Aorta (tissue), 5 donors: ENCODE measurements at regions not wholly inside any gene's neighbourhood (a gene's known extent, or its start where the extent isn't known, plus 50 kb on each side); places are given as distances from the start of the nearest gene placed in this dataset.
"Not testable (repeated sequence)": the region's sequence is repeated elsewhere in the genome, so short reads cannot be mapped to it uniquely, and the experiment has no call there.

Experiments used
- ATAC-seq: fragments of 200-7000 bp; cut with Tn5 transposase; one replicate; pipeline ENCODE4 v1.9.1; 2022; ENCODE audit warnings: moderate library complexity; ENCODE audit not compliant: low FRiP score
- DNase-seq, 2 donors: peaks; one replicate each; pipeline ENCODE4 v3.0.0-alpha.2; 2020
- H3K27ac ChIP-seq, 2 donors: one replicate each; pipeline ENCODE4 v1.5.1; 2013; ENCODE audit warnings: low read length in 2 of 2, mild to moderate bottlenecking in 2 of 2, moderate library complexity in 2 of 2, control low read depth in 1 of 2, inconsistent platforms in 1 of 2, low read depth in 1 of 2
- H3K27me3 ChIP-seq, 2 donors: one replicate each; pipeline ENCODE4 v1.6.1; 2013; ENCODE audit warnings: control low read depth in 1 of 2, low read length in 1 of 2, mild to moderate bottlenecking in 1 of 2, moderate library complexity in 1 of 2; ENCODE audit not compliant: insufficient read depth in 2 of 2, control insufficient read depth in 1 of 2
- H3K36me3 ChIP-seq, 2 donors: one replicate each; pipeline ENCODE4 v1.6.1; 2013; ENCODE audit warnings: control low read depth in 1 of 2, low read length in 1 of 2, mild to moderate bottlenecking in 1 of 2; ENCODE audit not compliant: insufficient read depth in 2 of 2, control insufficient read depth in 1 of 2
- H3K4me1 ChIP-seq, 2 donors: one replicate each; pipeline ENCODE4 v1.6.1; 2013; ENCODE audit warnings: low read length in 2 of 2, control low read depth in 1 of 2, mild to moderate bottlenecking in 1 of 2, moderate library complexity in 1 of 2; ENCODE audit not compliant: insufficient read depth in 2 of 2, control insufficient read depth in 1 of 2
- H3K4me3 ChIP-seq, 2 donors: one replicate each; pipeline ENCODE4 v1.5.1; 2013; ENCODE audit warnings: low read length in 2 of 2, control low read depth in 1 of 2, mild to moderate bottlenecking in 1 of 2
- H3K9me3 ChIP-seq: one replicate; pipeline ENCODE4 v1.6.1; 2013; ENCODE audit warnings: mild to moderate bottlenecking, low read length; ENCODE audit not compliant: control insufficient read depth
- WGBS, 2 donors: extraction: QIAGEN DNeasy Blood & Tissue Kit; methylation state at CpG; one replicate each; pipeline ENCODE4 v1.1.7; 2013; 5-methylcytosine and 5-hydroxymethylcytosine counted together
- intact Hi-C, 2 donors: fragments of 100-400 bp; cut with DNase I; formaldehyde crosslinking; loops; one replicate each; pipeline versions ENCODE4 v1.14.2 to v1.15.0; 2022
- donor health status: healthy with polysubstance abuse.
- donor health status: Bipolar disorder and iron deficiency.
- donor health status: DM: no; HTN: no; CAD: no.
- donor health status: DM: no; HTN: no; CAD: no.
- donor health status: DM: yes; HTN: yes; CAD: no.

GRCh38 chr2:215644233-215644897 is 208.5 kb upstream of the FN1 start:
- 90 to 92% methylated on average over 7 of the region's 7 CpGs for WGBS, 2 donors
- Histone ChIP-seq H3K4me1 (no peaks in the 10 kb centered on the region), H3K36me3 (no peaks in the 10 kb centered on the region), H3K27me3 (no peaks in the 10 kb centered on the region), H3K4me3 (no peak overlapping the region), H3K27ac (no peak overlapping the region), H3K9me3 (no peaks in the 10 kb centered on the region)
- intact Hi-C loops = no loop called here
- DNase-seq (no peak), ATAC-seq (peak; percentile 33)

DNA sequence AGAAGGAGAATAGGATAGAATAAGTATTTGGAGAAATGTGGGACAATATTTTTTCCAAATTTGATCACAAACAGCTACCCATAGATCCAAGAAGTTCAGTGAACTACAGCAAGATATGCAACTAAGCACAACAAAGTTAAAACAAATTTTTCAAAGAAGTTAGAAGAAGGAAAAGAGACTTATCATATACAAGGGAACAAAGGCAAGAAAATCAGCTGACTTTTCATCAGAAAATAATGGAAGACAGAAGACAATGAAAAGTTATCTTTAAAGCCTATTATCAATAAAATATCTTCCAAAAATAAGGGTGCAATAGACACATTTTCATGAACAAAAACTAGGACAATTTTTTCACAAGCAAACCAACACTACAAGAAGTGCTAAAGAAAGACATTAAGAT is 202.8 kb upstream of the FN1 start:
- intact Hi-C loops = no loop called here
- Histone ChIP-seq H3K27ac (no peak overlapping the region), H3K4me3 (no peak overlapping the region), H3K9me3 (no peaks in the 10 kb centered on the region), H3K27me3 (no peaks in the 10 kb centered on the region), H3K36me3 (no peaks in the 10 kb centered on the region), H3K4me1 (no peaks in the 10 kb centered on the region)
- DNase-seq = no peak
- no peak for ATAC-seq

DNA sequence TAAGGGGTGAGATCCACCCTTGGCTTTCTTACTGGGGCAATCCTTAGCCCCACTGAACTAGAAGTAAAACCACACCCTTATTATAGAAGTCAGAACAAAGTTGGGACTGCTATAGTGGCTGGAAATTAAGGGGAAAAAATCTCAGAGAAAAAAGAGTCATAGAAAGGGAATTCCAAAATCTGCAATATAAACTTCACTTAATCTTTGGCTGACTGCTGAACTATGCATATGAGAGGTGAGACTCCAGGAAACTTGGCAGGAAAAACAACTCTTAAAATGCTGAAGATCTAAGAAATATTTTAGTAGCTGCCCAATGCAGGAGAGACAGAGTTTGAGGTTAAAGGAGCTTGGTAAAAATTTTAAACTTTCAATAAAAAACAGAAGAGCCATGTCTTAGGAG is 201.8 kb upstream of the FN1 start:
- Histone ChIP-seq H3K27me3 (no peaks in the 10 kb centered on the region), H3K4me3 (no peak overlapping the region), H3K4me1 (no peaks in the 10 kb centered on the region), H3K36me3 (no peaks in the 10 kb centered on the region), H3K9me3 (no peaks in the 10 kb centered on the region), H3K27ac (no peak overlapping the region)
- DNase-seq = no peak
- ATAC-seq = no peak
- intact Hi-C loops = no loop called here

GRCh38 chr2:215636816-215637215 is 200.9 kb upstream of the FN1 start:
- ATAC-seq = no peak
- no peak for DNase-seq
- no peak overlapping the region for H3K4me3 ChIP-seq
- no peak overlapping the region for H3K27ac ChIP-seq
- intact Hi-C loops = no loop called here
- 92 to 98% methylated on average over 3 of the region's 3 CpGs for WGBS, 2 donors
- H3K4me1 ChIP-seq = no peaks in the 10 kb centered on the region
- no peaks in the 10 kb centered on the region for H3K27me3 ChIP-seq
- H3K36me3 ChIP-seq = no peaks in the 10 kb centered on the region
- no peaks in the 10 kb centered on the region for H3K9me3 ChIP-seq

DNA sequence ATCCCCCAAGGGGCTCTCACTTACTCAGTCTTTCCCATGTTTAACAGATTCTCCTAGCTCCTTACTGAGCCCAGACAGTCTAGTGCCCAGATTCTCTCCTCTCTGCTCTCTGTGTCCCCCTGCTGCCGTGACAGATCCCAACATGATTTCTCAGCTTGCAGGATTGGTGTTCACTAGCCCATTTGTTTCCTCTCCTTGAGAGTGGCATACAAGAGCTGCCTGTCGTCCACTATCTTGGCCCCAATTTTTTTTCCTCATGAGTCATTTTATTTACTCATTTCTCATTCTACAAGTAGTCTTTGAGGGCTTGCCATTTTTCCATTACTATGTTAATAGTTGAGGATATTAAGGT is 199.9 kb upstream of the FN1 start:
- no peak for ATAC-seq
- WGBS, 2 donors = 31 to 36% methylated on average over 2 of the region's 2 CpGs

GRCh38 chr2:215635071-215635787 is 199.4 kb upstream of the FN1 start:
- intact Hi-C loops = no loop called here
- Histone ChIP-seq H3K4me3 (no peak overlapping the region), H3K27ac (no peak overlapping the region)

More for the DNA sequence above, 199.9 kb upstream of the FN1 start:
- Histone ChIP-seq H3K27ac (no peak overlapping the region), H3K27me3 (no peaks in the 10 kb centered on the region), H3K4me1 (no peaks in the 10 kb centered on the region), H3K36me3 (no peaks in the 10 kb centered on the region), H3K9me3 (no peaks in the 10 kb centered on the region), H3K4me3 (no peak overlapping the region)
- intact Hi-C loops = no loop called here
- no peak for DNase-seq

GRCh38 chr2:215633360-215633759 is 197.5 kb upstream of the FN1 start:
- no peak overlapping the region for H3K27ac ChIP-seq
- H3K9me3 ChIP-seq = no peaks in the 10 kb centered on the region
- intact Hi-C loops = no loop called here
- DNase-seq (no peak), ATAC-seq (no peak)
- H3K27me3 ChIP-seq = no peaks in the 10 kb centered on the region
- no peaks in the 10 kb centered on the region for H3K36me3 ChIP-seq
- H3K4me3 ChIP-seq = no peak overlapping the region
- no peaks in the 10 kb centered on the region for H3K4me1 ChIP-seq

More at GRCh38 chr2:215635071-215635787, 199.4 kb upstream of the FN1 start:
- Histone ChIP-seq H3K9me3 (no peaks in the 10 kb centered on the region), H3K27me3 (no peaks in the 10 kb centered on the region), H3K4me1 (no peaks in the 10 kb centered on the region), H3K36me3 (no peaks in the 10 kb centered on the region)
- ATAC-seq (peak; percentile 15), DNase-seq (no peak)

GRCh38 chr2:215631696-215632095 is 195.8 kb upstream of the FN1 start:
- no peak for ATAC-seq
- 97 to 98% methylated on average over 2 of the region's 2 CpGs for WGBS, 2 donors
- intact Hi-C loops = no loop called here
- Histone ChIP-seq H3K36me3 (no peaks in the 10 kb centered on the region), H3K9me3 (no peaks in the 10 kb centered on the region), H3K4me1 (no peaks in the 10 kb centered on the region), H3K27me3 (no peaks in the 10 kb centered on the region), H3K27ac (no peak overlapping the region), H3K4me3 (no peak overlapping the region)
- no peak for DNase-seq

DNA sequence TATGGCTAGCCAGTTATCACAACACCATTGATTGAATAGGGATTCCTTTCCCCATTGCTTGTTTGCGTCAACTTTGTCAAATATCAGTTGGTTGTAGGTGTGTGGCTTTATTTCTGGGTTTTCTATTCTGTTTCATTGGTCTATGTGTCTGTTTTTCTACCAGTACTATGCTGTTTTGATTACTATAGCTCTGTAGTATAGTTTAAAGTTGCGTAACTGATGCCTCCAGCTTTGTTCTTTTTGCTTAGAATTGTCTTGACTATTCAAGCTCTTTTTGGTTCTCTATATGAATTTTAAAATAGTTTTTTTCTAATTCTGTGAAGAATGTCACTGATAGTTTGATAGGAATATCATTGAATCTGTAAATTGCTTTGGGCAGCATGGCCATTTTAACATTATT is 194.9 kb upstream of the FN1 start:
- H3K9me3 ChIP-seq, H3K27me3 ChIP-seq, intact Hi-C loops, DNase-seq, H3K4me3 ChIP-seq, H3K36me3 ChIP-seq, H3K4me1 ChIP-seq, ATAC-seq, H3K27ac ChIP-seq: not testable (repeated sequence)
- WGBS, 2 donors = 98 to 100% methylated on average over 2 of the region's 2 CpGs
